Stomach (tissue), 8 donors: ENCODE measurements at regions not wholly inside any gene's neighbourhood (a gene's known extent, or its start where the extent isn't known, plus 50 kb on each side); places are given as distances from the start of the nearest gene placed in this dataset.

Source experiments
- DNase-seq, 2 donors: peaks; one replicate each; pipeline versions ENCODE4 v3.0.0 to v3.0.0-alpha.2; 2013 to 2019
- H3K27ac ChIP-seq, 5 donors: fragments of 200-600 bp in 4 of 5; sonication (generic) in 4 of 5; one replicate each; pipeline ENCODE4 v1.5.1; 2013 to 2019; ENCODE audit warnings: mild to moderate bottlenecking in 1 of 5, moderate library complexity in 1 of 5
- H3K27me3 ChIP-seq, 3 donors: fragments of 200-600 bp; sonication (generic); one replicate each; pipeline ENCODE4 v1.5.1; 2017 to 2019; ENCODE audit warnings: mixed run types in 1 of 3
- H3K36me3 ChIP-seq, 4 donors: fragments of 200-600 bp; sonication (generic); 1 replicate in 3 of 4; 2 replicates in 1 of 4; pipeline ENCODE4 v1.5.1; 2016 to 2019
- H3K4me1 ChIP-seq, 4 donors: fragments of 200-600 bp; sonication (generic); one replicate each; pipeline ENCODE4 v1.5.1; 2016 to 2019
- H3K4me3 ChIP-seq, 4 donors: fragments of 200-600 bp; sonication (generic) in 3 of 4; one replicate each; pipeline ENCODE4 v1.5.1; 2016 to 2019; ENCODE audit warnings: mild to moderate bottlenecking in 1 of 4
- H3K9me3 ChIP-seq, 4 donors: fragments of 200-600 bp; sonication (generic); one replicate each; pipeline ENCODE4 v1.5.1; 2016 to 2019
- CTCF ChIP-seq, 7 experiments: fragments of 450-650 bp in 4 of 7; fragments of 200-600 bp in 3 of 7; sonication (generic) in 3 of 7; IDR thresholded peaks; one replicate each; pipeline ENCODE4 v1.5.1; 2016 to 2019; ENCODE audit warnings: antibody characterized with exemption in 7 of 7, control low read depth in 2 of 7, mild to moderate bottlenecking in 1 of 7
- EP300 ChIP-seq: sonication (generic); formaldehyde crosslinking; IDR thresholded peaks from one replicate; pipeline ENCODE4 v1.6.1; 2017; ENCODE audit warnings: antibody characterized with exemption
- POLR2A ChIP-seq, 4 donors: fragments of 450-650 bp; IDR thresholded peaks; one replicate each; pipeline ENCODE4 v1.6.1; 2016; ENCODE audit warnings: antibody characterized with exemption in 4 of 4, control low read depth in 2 of 4, mild to moderate bottlenecking in 1 of 4, moderate library complexity in 1 of 4
- POLR2AphosphoS5 ChIP-seq, 3 donors: sonication (generic); formaldehyde crosslinking; IDR thresholded peaks; one replicate each; pipeline ENCODE4 v1.6.1; 2016; ENCODE audit warnings: antibody characterized with exemption in 3 of 3
- WGBS, 5 donors: extraction: QIAGEN DNeasy Blood & Tissue Kit in 3 of 5; methylation state at CpG; one replicate each; pipeline versions ENCODE4 v1.1.5 to v1.1.7; 2013 to 2018; 5-methylcytosine and 5-hydroxymethylcytosine counted together
- intact Hi-C: fragments of 100-400 bp; cut with DNase I; formaldehyde crosslinking; loops from one replicate; pipeline ENCODE4 v1.15.1; 2023; ENCODE audit warnings: low total_unique reads
- donor health status: healthy with polysubstance abuse.
- donor health status: Bipolar disorder and iron deficiency.
- donor health status: healthy.

GRCh38 chr1:106925750-106926149, 130.7 kb upstream of the PRMT6 start:
- H3K4me3 ChIP-seq: no peak overlapping the region
- H3K27ac ChIP-seq: no peak overlapping the region
- H3K36me3 ChIP-seq: no peaks in the 10 kb centered on the region
- H3K4me1 ChIP-seq: no peaks in the 10 kb centered on the region
- intact Hi-C loops: no loop called here
- peaks cover 0 to 6% (median 0%) of the 10 kb centered on the region in 4 donors for H3K9me3 ChIP-seq
- H3K27me3 ChIP-seq: no peaks in the 10 kb centered on the region
- no peak for DNase-seq
- TF ChIP-seq POLR2A (IDR thresholded peaks at IDR 0.05) (no peak), CTCF (IDR thresholded peaks at IDR 0.05) (no peak), EP300 (no peak), POLR2AphosphoS5 (IDR thresholded peaks at IDR 0.05) (no peak)

DNA sequence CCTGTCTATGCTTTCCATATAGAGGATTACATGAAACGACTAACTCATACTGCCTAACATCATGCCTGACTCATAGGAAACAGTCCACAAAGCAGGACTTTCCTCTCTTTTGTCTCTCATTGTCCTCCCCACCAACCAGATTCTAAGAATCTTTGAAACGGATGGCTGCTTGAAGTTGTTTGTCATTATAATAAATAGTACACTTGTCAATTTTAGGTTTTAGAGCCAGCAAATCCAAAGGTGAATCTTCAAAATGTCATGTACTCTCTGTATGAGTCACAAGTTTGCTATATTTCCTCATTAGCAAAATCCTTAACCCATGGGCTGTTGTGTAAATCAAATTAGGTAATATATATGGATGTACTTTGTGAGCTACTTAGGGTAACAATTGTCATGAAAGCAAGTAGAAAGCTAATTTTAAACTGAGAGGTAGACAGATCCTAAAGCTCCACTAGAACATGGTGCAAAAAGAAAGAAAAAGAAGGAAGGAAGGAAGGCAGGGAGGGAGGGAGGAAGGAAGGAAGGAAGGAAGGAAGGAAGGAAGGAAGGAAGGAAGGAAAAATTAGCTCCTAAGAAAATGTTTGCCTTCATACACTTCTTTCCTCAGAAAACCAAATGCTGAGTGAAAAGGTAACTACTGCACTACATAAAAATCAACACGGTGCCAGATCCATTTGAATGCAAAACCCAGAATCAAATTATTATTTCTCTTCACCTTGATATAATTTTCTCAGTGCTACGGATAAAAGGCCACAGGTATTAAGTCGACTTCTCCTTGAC, 129.5 kb upstream of the PRMT6 start:
- intact Hi-C loops: no loop called here
- TF ChIP-seq POLR2A (IDR thresholded peaks at IDR 0.05) (no peak), CTCF (IDR thresholded peaks at IDR 0.05) (no peak), EP300 (no peak), POLR2AphosphoS5 (IDR thresholded peaks at IDR 0.05) (no peak)
- no peaks in the 10 kb centered on the region for H3K36me3 ChIP-seq
- no peak overlapping the region for H3K4me3 ChIP-seq
- H3K4me1 ChIP-seq: no peaks in the 10 kb centered on the region
- no peaks in the 10 kb centered on the region for H3K27me3 ChIP-seq
- H3K9me3 ChIP-seq: peaks cover 0 to 6% (median 0%) of the 10 kb centered on the region in 4 donors
- no peak for DNase-seq
- 78 to 80% (median 78%) methylated on average over 5 of the region's 5 CpGs for WGBS, 5 donors
- no peak overlapping the region for H3K27ac ChIP-seq

- no peak overlapping the region for H3K4me3 ChIP-seq
- TF ChIP-seq POLR2AphosphoS5 (IDR thresholded peaks at IDR 0.05) (no peak), CTCF (IDR thresholded peaks at IDR 0.05) (no peak), EP300 (no peak), POLR2A (IDR thresholded peaks at IDR 0.05) (no peak)
- no peaks in the 10 kb centered on the region for H3K4me1 ChIP-seq
- no peaks in the 10 kb centered on the region for H3K9me3 ChIP-seq
- DNase-seq: no peak
- no peaks in the 10 kb centered on the region for H3K27me3 ChIP-seq
- H3K27ac ChIP-seq: no peak overlapping the region
- H3K36me3 ChIP-seq: no peaks in the 10 kb centered on the region
- intact Hi-C loops: no loop called here
- WGBS, 5 donors: 56 to 88% (median 62%) methylated on average over 3 of the region's 3 CpGs
Observed at GRCh38 chr1:106937104-106937503, 119.4 kb upstream of the PRMT6 start.

- H3K9me3 ChIP-seq: no peaks in the 10 kb centered on the region
- 44 to 78% (median 75%) methylated on average over 2 of the region's 2 CpGs for WGBS, 5 donors
- TF ChIP-seq CTCF (IDR thresholded peaks at IDR 0.05): no peak
- TF ChIP-seq EP300: no peak
- no peak for TF ChIP-seq POLR2A (IDR thresholded peaks at IDR 0.05)
- TF ChIP-seq POLR2AphosphoS5 (IDR thresholded peaks at IDR 0.05): no peak
- intact Hi-C loops: no loop called here
- DNase-seq: no peak
- H3K36me3 ChIP-seq: no peaks in the 10 kb centered on the region
- no peak overlapping the region for H3K4me3 ChIP-seq
- peaks cover 0 to 11% (median 0%) of the 10 kb centered on the region in 4 donors for H3K4me1 ChIP-seq
- H3K27ac ChIP-seq: no peak overlapping the region
- no peaks in the 10 kb centered on the region for H3K27me3 ChIP-seq
Observed at GRCh38 chr1:106944721-106945120, 111.8 kb upstream of the PRMT6 start.
